ENCODE measurements at regions not wholly inside any gene's neighbourhood (a gene's known extent, or its start where the extent isn't known, plus 50 kb on each side); places are given as distances from the start of the nearest gene placed in this dataset.

GRCh38 chr18:45166836-45167551 is 448.3 kb upstream of the SLC14A2 start:
- TF ChIP-seq CTCF (IDR thresholded peaks at IDR 0.05), result no peak
- TF ChIP-seq POLR2A (IDR thresholded peaks at IDR 0.05), result no peak
